Heart right ventricle (tissue), 16 donors: ENCODE measurements at regions not wholly inside any gene's neighbourhood (a gene's known extent, or its start where the extent isn't known, plus 50 kb on each side); places are given as distances from the start of the nearest gene placed in this dataset.
"Not testable (repeated sequence)": the region's sequence is repeated elsewhere in the genome, so short reads cannot be mapped to it uniquely, and the experiment has no call there.

ENCODE experiments used
- ATAC-seq, 8 donors: fragments of 200-7000 bp; cut with Tn5 transposase; one replicate each; pipeline ENCODE4 v1.9.1; 2020; ENCODE audit warnings: mild to moderate bottlenecking in 8 of 8, moderate library complexity in 8 of 8, moderate number of reproducible peaks in 1 of 8
- DNase-seq, 2 donors: peaks; one replicate each; pipeline ENCODE4 v3.0.0-alpha.2; 2020
- H3K27ac ChIP-seq, 10 donors: fragments of 200-600 bp; sonication (generic) in 2 of 10; one replicate each; pipeline versions ENCODE4 v1.5.0 to v1.8.0; 2020 to 2022; ENCODE audit warnings: mild to moderate bottlenecking in 3 of 10
- H3K27me3 ChIP-seq, 7 donors: fragments of 200-600 bp; one replicate each; pipeline ENCODE4 v1.8.0; 2021 to 2022; ENCODE audit warnings: mild to moderate bottlenecking in 2 of 7
- H3K36me3 ChIP-seq, 9 donors: fragments of 200-600 bp; sonication (generic) in 1 of 9; one replicate each; pipeline versions ENCODE4 v1.5.0 to v1.8.0; 2020 to 2022; ENCODE audit warnings: mild to moderate bottlenecking in 2 of 9
- H3K4me1 ChIP-seq, 9 donors: fragments of 200-600 bp; sonication (generic) in 1 of 9; one replicate each; pipeline versions ENCODE4 v1.5.0 to v1.8.0; 2020 to 2022; ENCODE audit warnings: mild to moderate bottlenecking in 4 of 9
- H3K4me3 ChIP-seq, 10 donors: fragments of 200-600 bp; sonication (generic) in 2 of 10; one replicate each; pipeline versions ENCODE4 v1.5.0 to v1.8.0; 2020 to 2022; ENCODE audit warnings: mild to moderate bottlenecking in 7 of 10, moderate library complexity in 2 of 10
- H3K9me3 ChIP-seq, 11 donors: fragments of 200-600 bp in 10 of 11; sonication (generic) in 2 of 11; one replicate each; pipeline versions ENCODE4 v1.5.0 to v1.8.0; 2013 to 2022; ENCODE audit warnings: mild to moderate bottlenecking in 2 of 11, control low read depth in 1 of 11, moderate library complexity in 1 of 11
- WGBS, 2 donors: extraction: QIAGEN DNeasy Blood & Tissue Kit; methylation state at CpG; one replicate each; pipeline ENCODE4 v1.1.7; 2013; ENCODE audit warnings: inconsistent platforms in 1 of 2; 5-methylcytosine and 5-hydroxymethylcytosine counted together
- intact Hi-C, 10 donors: fragments of 100-400 bp; cut with DNase I; formaldehyde crosslinking; loops; one replicate each; pipeline versions ENCODE4 v1.11.1 to v1.14.2; 2022
- TF ChIP-seq, protein P1 (sequence below), 9 donors: fragments of 200-600 bp; sonication (generic) in 2 of 9; IDR thresholded peaks; one replicate each; pipeline versions ENCODE4 v1.5.0 to v1.8.0; 2021 to 2022; ENCODE audit warnings: antibody characterized with exemption in 9 of 9, mild to moderate bottlenecking in 5 of 9, moderate library complexity in 1 of 9
- donor health status: Arrhythmogenic right ventricular cardiomyopathy.
- donor health status: ischemic (EF 13 %, LVEDD 7.1; RV severe dilation, severe dysfunction).
- donor health status: healthy with polysubstance abuse.
- donor health status: DM: no; HTN: yes; CAD: no.
- donor health status: DM: no; HTN: no; CAD: no.
- donor health status: ischemic (EF 25% LVEDD 6.9; RV normal size, moderate dysfunction).
- donor health status: ischemic (EF 25% LVEDD 5.7; RV mildly dilated, moderate dysfunction).
- donor health status: healthy.
- donor health status: DM: yes; HTN: yes; CAD: no.
- donor health status: Ischemic cardiomyopathy.
- donor health status: ischemic (EF 35%, LVEDD 5.7; RV mildly dilated, moderate dysfunction).
- donor health status: nonischemic (EF 11% LVEDD 7.7; RV severe dilation, severe dysfunction).
- donor health status: DM: yes; HTN: yes; CAD: no.
- donor health status: PGD.
- donor health status: ischemic (EF 29% LVEDD 5.4; RV normal size, mild dysfunction).
- donor health status: nonischemic (EF 23%, LVEDD 6.1; RV moderate dilation, normal function).

DNA sequence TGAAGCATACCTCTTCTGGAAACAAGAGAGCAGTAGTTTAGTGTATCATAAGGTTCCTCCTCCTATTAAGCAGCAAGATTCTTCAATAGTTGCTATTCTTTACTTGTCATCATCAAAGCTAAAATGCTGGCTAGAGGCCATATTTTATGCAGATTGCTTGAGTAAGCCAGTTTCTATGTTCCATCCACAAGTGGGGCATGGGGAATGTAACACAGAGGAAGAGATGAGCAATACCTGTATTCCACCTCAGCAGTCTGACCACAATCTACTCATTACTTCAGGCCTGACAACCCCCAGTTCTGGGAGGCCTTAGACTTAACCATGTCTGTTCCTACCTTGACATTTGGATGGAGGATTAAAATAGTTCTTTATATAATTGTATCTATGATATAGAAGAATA, 423.6 kb downstream of the BTG1 start:
- ATAC-seq (no peak), DNase-seq (no peak)
- H3K27me3 ChIP-seq: no peaks in the 10 kb centered on the region
- H3K36me3 ChIP-seq: no peaks in the 10 kb centered on the region
- TF ChIP-seq, protein P1, sequence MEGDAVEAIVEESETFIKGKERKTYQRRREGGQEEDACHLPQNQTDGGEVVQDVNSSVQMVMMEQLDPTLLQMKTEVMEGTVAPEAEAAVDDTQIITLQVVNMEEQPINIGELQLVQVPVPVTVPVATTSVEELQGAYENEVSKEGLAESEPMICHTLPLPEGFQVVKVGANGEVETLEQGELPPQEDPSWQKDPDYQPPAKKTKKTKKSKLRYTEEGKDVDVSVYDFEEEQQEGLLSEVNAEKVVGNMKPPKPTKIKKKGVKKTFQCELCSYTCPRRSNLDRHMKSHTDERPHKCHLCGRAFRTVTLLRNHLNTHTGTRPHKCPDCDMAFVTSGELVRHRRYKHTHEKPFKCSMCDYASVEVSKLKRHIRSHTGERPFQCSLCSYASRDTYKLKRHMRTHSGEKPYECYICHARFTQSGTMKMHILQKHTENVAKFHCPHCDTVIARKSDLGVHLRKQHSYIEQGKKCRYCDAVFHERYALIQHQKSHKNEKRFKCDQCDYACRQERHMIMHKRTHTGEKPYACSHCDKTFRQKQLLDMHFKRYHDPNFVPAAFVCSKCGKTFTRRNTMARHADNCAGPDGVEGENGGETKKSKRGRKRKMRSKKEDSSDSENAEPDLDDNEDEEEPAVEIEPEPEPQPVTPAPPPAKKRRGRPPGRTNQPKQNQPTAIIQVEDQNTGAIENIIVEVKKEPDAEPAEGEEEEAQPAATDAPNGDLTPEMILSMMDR (IDR thresholded peaks at IDR 0.05): no peak
- no peak overlapping the region for H3K27ac ChIP-seq
- no peak overlapping the region for H3K4me3 ChIP-seq
- H3K9me3 ChIP-seq: no peaks in the 10 kb centered on the region
- H3K4me1 ChIP-seq: no peaks in the 10 kb centered on the region
- intact Hi-C loops: no loop called here

GRCh38 chr12:91721023-91721422, 424.6 kb downstream of the BTG1 start:
- Histone ChIP-seq H3K27me3 (no peaks in the 10 kb centered on the region), H3K9me3 (no peaks in the 10 kb centered on the region), H3K27ac (no peak overlapping the region), H3K36me3 (no peaks in the 10 kb centered on the region), H3K4me1 (no peaks in the 10 kb centered on the region), H3K4me3 (no peak overlapping the region)
- 58 to 69% methylated on average over 3 of the region's 3 CpGs for WGBS, 2 donors
- DNase-seq (no peak), ATAC-seq (no peak)
- intact Hi-C loops: no loop called here
- TF ChIP-seq, protein P1 (IDR thresholded peaks at IDR 0.05): no peak

DNA sequence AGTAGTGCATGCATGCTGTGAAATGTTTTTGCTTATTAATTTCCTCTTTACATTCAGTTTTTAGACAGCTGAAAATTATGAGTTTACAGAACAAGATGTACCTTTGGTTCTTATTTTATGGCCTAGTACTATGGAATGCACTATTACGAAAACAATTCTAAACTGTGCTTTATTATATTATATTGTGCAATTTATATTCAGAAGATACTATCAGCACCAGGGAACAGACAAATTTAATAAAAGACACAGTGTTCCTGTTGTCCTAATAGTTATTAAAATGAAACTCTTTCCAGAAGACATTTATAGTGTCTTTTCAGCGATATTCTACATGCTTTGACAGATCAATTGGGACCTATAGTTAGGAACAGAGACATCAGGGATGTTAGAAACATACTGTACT, 427.3 kb downstream of the BTG1 start:
- WGBS, 2 donors: 91 to 97% methylated on average over 2 of the region's 2 CpGs
- TF ChIP-seq, protein P1 (IDR thresholded peaks at IDR 0.05): no peak
- DNase-seq: no peak

GRCh38 chr12:91717804-91718203, 427.8 kb downstream of the BTG1 start:
- no peak overlapping the region for H3K4me3 ChIP-seq
- no peak overlapping the region for H3K27ac ChIP-seq
- H3K27me3 ChIP-seq: no peaks in the 10 kb centered on the region
- no peaks in the 10 kb centered on the region for H3K9me3 ChIP-seq
- 84 to 86% methylated on average over 3 of the region's 3 CpGs for WGBS, 2 donors
- no peak for ATAC-seq
- no peaks in the 10 kb centered on the region for H3K4me1 ChIP-seq
- H3K36me3 ChIP-seq: no peaks in the 10 kb centered on the region
- intact Hi-C loops: no loop called here
- TF ChIP-seq, protein P1 (IDR thresholded peaks at IDR 0.05): no peak
- DNase-seq: no peak

More for the DNA sequence above, 427.3 kb downstream of the BTG1 start:
- no peak for ATAC-seq
- intact Hi-C loops: no loop called here
- Histone ChIP-seq H3K4me3 (no peak overlapping the region), H3K4me1 (no peaks in the 10 kb centered on the region), H3K27ac (no peak overlapping the region), H3K9me3 (no peaks in the 10 kb centered on the region), H3K27me3 (no peaks in the 10 kb centered on the region), H3K36me3 (no peaks in the 10 kb centered on the region)

DNA sequence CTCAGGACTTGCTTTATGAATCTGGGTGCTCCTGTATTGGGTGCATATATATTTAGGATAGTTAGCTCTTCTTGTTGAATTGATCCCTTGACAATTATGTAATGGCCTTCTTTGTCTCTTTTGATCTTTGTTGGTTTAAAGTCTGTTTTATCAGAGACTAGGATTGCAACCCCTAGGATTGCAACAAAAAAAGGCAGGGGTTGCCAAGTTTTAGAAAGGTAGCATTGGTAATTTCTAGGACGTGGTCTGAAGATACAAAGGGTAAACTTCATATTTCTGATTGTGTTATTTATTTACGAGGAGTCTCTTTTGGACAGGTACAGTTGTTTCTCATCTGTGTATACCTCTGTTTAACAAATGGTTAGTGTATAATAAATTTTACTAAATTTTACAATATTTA, 433.7 kb downstream of the BTG1 start:
- ATAC-seq, intact Hi-C loops, H3K9me3 ChIP-seq, H3K4me3 ChIP-seq, H3K27me3 ChIP-seq, H3K4me1 ChIP-seq, H3K27ac ChIP-seq, H3K36me3 ChIP-seq, DNase-seq: not testable (repeated sequence)
- WGBS, 2 donors: 92 to 95% methylated on average over 2 of the region's 2 CpGs
